ENCODE measurements at regions not wholly inside any gene's neighbourhood (a gene's known extent, or its start where the extent isn't known, plus 50 kb on each side); places are given as distances from the start of the nearest gene placed in this dataset.
"Not testable (repeated sequence)": the region's sequence is repeated elsewhere in the genome, so short reads cannot be mapped to it uniquely, and the experiment has no call there.

DNA sequence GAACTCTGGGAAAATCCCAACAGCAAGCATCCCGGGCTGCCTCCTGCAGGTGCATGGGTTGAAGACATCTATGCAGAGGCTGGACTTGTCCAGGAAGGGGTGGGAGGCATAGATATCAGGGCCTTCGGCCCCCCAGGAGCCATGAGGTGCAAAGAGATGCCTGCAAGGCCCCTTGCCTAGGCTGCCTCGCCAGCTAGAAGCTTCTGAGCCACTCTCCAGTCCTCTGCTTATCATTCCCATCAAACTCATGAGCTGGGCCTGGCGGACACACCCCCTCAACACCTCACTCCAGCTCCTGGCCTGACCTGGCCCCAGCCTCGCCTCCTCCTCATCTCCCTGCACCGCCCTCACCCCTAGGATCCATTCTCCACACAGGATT lies 152.4 kb upstream of the PTPN1 start:
- Histone ChIP-seq H3K4me3 (ENCODE audit: low read depth, low read length) (no peak overlapping the region), H3K36me3 (no peaks in the 10 kb centered on the region), H3K27me3 (ENCODE audit: insufficient read depth, low read depth, severe bottlenecking) (no peaks in the 10 kb centered on the region), H3K9me3 (ENCODE audit: severe bottlenecking) (no peaks in the 10 kb centered on the region), H3K27ac (no peak overlapping the region)
- TF ChIP-seq, protein P1, sequence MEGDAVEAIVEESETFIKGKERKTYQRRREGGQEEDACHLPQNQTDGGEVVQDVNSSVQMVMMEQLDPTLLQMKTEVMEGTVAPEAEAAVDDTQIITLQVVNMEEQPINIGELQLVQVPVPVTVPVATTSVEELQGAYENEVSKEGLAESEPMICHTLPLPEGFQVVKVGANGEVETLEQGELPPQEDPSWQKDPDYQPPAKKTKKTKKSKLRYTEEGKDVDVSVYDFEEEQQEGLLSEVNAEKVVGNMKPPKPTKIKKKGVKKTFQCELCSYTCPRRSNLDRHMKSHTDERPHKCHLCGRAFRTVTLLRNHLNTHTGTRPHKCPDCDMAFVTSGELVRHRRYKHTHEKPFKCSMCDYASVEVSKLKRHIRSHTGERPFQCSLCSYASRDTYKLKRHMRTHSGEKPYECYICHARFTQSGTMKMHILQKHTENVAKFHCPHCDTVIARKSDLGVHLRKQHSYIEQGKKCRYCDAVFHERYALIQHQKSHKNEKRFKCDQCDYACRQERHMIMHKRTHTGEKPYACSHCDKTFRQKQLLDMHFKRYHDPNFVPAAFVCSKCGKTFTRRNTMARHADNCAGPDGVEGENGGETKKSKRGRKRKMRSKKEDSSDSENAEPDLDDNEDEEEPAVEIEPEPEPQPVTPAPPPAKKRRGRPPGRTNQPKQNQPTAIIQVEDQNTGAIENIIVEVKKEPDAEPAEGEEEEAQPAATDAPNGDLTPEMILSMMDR (IDR thresholded peaks at IDR 0.05; ENCODE audit: low read depth, low read length), result no peak
- no peak for DNase-seq

DNA sequence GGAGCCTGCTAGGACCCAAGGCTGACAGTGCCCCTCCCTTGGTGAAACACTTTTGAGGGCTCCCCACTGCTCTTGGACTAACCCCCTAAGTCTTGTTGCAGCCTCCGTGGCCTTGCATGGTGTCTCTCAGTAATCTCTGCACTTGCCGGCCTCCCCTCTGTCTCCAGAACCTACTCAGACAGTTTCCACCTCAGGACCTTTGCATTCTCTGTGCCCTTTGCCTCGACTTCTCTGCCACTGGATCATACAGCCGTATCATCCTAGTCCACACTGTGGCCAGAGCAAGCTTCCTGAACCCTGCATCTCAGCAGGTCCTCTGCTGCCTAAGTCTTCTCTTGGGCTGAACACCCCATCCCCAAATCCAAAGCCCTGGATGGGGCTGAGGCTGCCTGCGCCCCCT lies 152.0 kb upstream of the PTPN1 start:
- H3K27ac ChIP-seq, result no peak overlapping the region
- TF ChIP-seq, protein P1 (IDR thresholded peaks at IDR 0.05; ENCODE audit: low read depth, low read length), result no peak

DNA sequence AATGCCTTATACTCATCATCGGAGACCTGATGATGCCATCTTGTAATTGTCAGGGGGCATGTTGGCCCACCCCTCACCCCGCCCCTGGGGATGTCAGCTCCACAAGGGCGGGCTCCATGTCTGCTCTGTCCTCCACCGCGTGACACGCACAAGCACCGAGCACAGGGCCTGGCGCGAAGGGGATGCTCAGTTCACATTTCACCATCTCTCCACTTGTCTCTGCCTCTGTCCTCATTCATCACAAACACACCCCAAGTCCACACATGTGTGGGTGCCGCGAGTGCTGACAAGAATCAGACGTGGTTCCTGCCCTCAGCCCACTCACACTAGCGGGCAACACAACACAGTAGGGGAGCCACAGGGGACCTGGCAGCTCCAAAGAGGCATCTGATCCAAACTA lies 151.2 kb upstream of the PTPN1 start:
- TF ChIP-seq, protein P1 (IDR thresholded peaks at IDR 0.05; ENCODE audit: low read depth, low read length), result no peak
- no peaks in the 10 kb centered on the region for H3K36me3 ChIP-seq
- no peaks in the 10 kb centered on the region for H3K9me3 ChIP-seq (ENCODE audit: severe bottlenecking)
- H3K27ac ChIP-seq, result no peak overlapping the region
- no peak overlapping the region for H3K4me3 ChIP-seq (ENCODE audit: low read depth, low read length)
- no peaks in the 10 kb centered on the region for H3K27me3 ChIP-seq (ENCODE audit: insufficient read depth, low read depth, severe bottlenecking)
- no peak for DNase-seq

More for the DNA sequence above, 152.0 kb upstream of the PTPN1 start:
- H3K27me3 ChIP-seq (ENCODE audit: insufficient read depth, low read depth, severe bottlenecking), result no peaks in the 10 kb centered on the region
- no peaks in the 10 kb centered on the region for H3K36me3 ChIP-seq
- H3K4me3 ChIP-seq (ENCODE audit: low read depth, low read length), result no peak overlapping the region
- no peaks in the 10 kb centered on the region for H3K9me3 ChIP-seq (ENCODE audit: severe bottlenecking)
- no peak for DNase-seq

DNA sequence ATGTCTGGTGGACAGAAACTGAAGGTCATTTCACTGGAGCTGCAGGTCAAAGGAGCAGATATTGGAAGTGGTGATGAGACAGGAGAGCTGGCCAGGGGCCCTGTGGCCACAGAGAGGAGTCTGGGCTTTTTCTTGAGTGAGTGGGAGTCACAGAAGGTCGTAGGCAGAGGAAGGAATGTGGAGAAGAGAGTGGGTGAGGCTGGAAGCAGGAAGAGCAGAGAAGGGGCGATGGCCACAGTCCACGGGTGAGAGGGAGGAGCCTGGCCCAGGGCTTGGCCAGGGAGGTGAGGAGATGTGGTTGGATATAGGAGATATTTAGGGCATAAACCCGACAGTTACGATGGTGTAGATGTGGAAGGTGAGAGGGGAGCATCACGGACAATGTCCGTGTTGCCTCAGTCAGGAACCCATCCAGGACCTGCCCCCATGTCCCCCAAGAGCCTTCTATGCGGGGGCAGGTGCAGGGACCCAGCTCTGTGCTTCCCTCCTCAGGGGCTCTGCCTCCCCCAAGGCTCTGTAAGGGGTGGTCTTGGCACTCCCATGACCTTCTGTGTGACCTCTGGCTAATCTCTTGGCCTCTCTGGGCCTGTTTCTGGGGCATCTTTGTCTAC lies 150.5 kb upstream of the PTPN1 start:
- TF ChIP-seq, protein P1 (IDR thresholded peaks at IDR 0.05; ENCODE audit: low read depth, low read length), result no peak
- H3K27me3 ChIP-seq (ENCODE audit: insufficient read depth, low read depth, severe bottlenecking), result no peaks in the 10 kb centered on the region
- DNase-seq, result no peak

DNA sequence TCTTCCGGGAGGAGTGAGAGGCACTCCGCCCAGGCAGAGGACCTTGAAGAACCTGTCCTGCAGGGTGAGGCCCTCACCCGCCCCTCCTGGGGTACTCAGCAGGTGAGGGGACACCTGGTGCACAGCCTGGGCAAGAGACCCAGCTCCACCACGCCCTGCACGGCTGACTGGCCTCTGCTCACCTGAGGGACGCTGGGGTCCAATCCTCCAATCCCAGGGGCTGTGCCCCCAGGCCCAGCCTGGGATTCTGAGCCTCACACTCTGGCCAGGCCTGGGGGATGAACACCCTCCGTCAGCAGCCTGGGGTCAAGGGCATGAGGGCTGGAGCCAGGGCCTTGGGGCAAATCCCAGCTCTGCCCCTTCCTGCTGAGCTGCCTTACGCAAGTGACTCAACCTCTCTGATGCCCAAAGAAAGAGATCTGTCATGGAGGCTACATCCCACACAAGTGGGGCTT lies 149.9 kb upstream of the PTPN1 start:
- no peak overlapping the region for H3K4me3 ChIP-seq (ENCODE audit: low read depth, low read length)
- TF ChIP-seq, protein P1 (IDR thresholded peaks at IDR 0.05; ENCODE audit: low read depth, low read length), result no peak
- no peak for DNase-seq
- H3K9me3 ChIP-seq (ENCODE audit: severe bottlenecking), result no peaks in the 10 kb centered on the region
- no peaks in the 10 kb centered on the region for H3K36me3 ChIP-seq
- H3K27ac ChIP-seq, result no peak overlapping the region
- no peaks in the 10 kb centered on the region for H3K27me3 ChIP-seq (ENCODE audit: insufficient read depth, low read depth, severe bottlenecking)

More for the DNA sequence above, 150.5 kb upstream of the PTPN1 start:
- no peaks in the 10 kb centered on the region for H3K9me3 ChIP-seq (ENCODE audit: severe bottlenecking)
- no peak overlapping the region for H3K27ac ChIP-seq
- no peak overlapping the region for H3K4me3 ChIP-seq (ENCODE audit: low read depth, low read length)
- no peaks in the 10 kb centered on the region for H3K36me3 ChIP-seq

DNA sequence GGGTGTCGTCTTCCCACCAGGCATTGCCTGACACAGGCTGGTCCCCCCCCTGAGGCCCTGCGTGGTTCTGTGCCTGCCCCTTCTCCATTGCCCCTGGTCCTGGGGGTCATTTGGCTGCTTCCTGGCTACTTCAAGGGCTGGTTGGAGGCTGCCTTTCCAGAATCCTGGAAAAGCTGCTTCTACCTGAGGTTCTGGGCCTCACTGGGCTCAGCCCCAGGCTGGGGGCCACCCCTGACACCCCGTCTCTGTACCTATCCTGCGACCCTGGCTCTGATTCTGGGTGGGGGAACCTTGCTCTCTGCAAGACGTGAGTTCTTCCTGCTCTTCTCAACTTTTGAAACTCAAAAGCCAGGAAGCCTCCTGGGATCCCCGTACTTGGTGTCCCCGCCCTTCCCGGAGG lies 149.3 kb upstream of the PTPN1 start:
- TF ChIP-seq, protein P1 (IDR thresholded peaks at IDR 0.05; ENCODE audit: low read depth, low read length), result no peak
- Histone ChIP-seq H3K27me3 (ENCODE audit: insufficient read depth, low read depth, severe bottlenecking) (no peaks in the 10 kb centered on the region), H3K27ac (no peak overlapping the region), H3K9me3 (ENCODE audit: severe bottlenecking) (no peaks in the 10 kb centered on the region), H3K4me3 (ENCODE audit: low read depth, low read length) (no peak overlapping the region), H3K36me3 (no peaks in the 10 kb centered on the region)
- DNase-seq, result no peak

DNA sequence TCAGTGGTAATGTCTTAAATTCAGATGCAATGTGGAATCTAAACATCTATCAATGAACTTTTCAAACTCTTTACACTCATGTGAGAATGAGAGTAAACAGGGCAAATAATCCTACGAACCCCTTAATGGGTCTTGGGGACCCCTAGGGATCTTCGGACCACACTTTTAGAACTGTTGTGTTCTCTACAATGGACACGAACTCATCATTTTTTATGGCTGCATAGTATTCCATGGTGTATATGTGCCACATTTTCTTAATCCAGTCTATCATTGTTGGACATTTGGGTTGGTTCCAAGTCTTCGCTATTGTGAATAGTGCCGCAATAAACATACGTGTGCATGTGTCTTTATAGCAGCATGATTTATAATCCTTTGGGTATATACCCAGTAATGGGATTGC lies 148.0 kb upstream of the PTPN1 start:
- not testable (repeated sequence) for DNase-seq; H3K36me3 ChIP-seq; H3K4me3 ChIP-seq (ENCODE audit: low read depth, low read length); H3K9me3 ChIP-seq (ENCODE audit: severe bottlenecking); H3K27ac ChIP-seq; H3K27me3 ChIP-seq (ENCODE audit: insufficient read depth, low read depth, severe bottlenecking)
